Transverse colon (tissue), 4 donors: ENCODE measurements at regions not wholly inside any gene's neighbourhood (a gene's known extent, or its start where the extent isn't known, plus 50 kb on each side); places are given as distances from the start of the nearest gene placed in this dataset.
"Not testable (repeated sequence)": the region's sequence is repeated elsewhere in the genome, so short reads cannot be mapped to it uniquely, and the experiment has no call there.

Experiments
- DNase-seq: peaks from one replicate; pipeline ENCODE4 v3.0.0-alpha.2; 2019
- H3K27ac ChIP-seq, 4 donors: fragments of 200-600 bp; sonication (generic); 2 replicates each; pipeline ENCODE4 v1.5.1; 2016 to 2018; ENCODE audit warnings: inconsistent platforms in 4 of 4
- H3K27me3 ChIP-seq: fragments of 200-600 bp; sonication (generic); 2 replicates; pipeline ENCODE4 v1.5.1; 2017; ENCODE audit warnings: inconsistent platforms
- H3K36me3 ChIP-seq, 4 donors: fragments of 200-600 bp; sonication (generic); 2 replicates each; pipeline ENCODE4 v1.5.1; 2017 to 2019; ENCODE audit warnings: inconsistent platforms in 4 of 4
- H3K4me1 ChIP-seq, 4 donors: fragments of 200-600 bp; sonication (generic); 2 replicates each; pipeline ENCODE4 v1.5.1; 2017 to 2020; ENCODE audit warnings: inconsistent platforms in 4 of 4
- H3K4me3 ChIP-seq, 4 donors: fragments of 200-600 bp; sonication (generic); 1 replicate in 1 of 4; 2 replicates in 3 of 4; pipeline versions ENCODE4 v1.5.1 to v1.6.1; 2017 to 2019; ENCODE audit warnings: inconsistent platforms in 4 of 4
- H3K9me3 ChIP-seq, 2 donors: fragments of 200-600 bp; sonication (generic); 2 replicates each; pipeline ENCODE4 v1.5.1; 2017 to 2019; ENCODE audit warnings: inconsistent platforms in 2 of 2
- EP300 ChIP-seq: sonication (generic); formaldehyde crosslinking; IDR thresholded peaks from one replicate; pipeline ENCODE4 v1.6.1; 2017; ENCODE audit warnings: antibody characterized with exemption, low read depth
- POLR2A ChIP-seq: fragments of 450-650 bp; IDR thresholded peaks from one replicate; pipeline ENCODE4 v1.6.1; 2016; ENCODE audit warnings: antibody characterized with exemption, mild to moderate bottlenecking, moderate library complexity
- POLR2AphosphoS5 ChIP-seq, 3 donors: sonication (generic); formaldehyde crosslinking; IDR thresholded peaks; one replicate each; pipeline ENCODE4 v1.6.1; 2016; ENCODE audit warnings: antibody characterized with exemption in 3 of 3
- WGBS, 2 donors: methylation state at CpG; one replicate each; pipeline ENCODE4 v1.1.5; 2018; ENCODE audit warnings: low coverage in 1 of 2; 5-methylcytosine and 5-hydroxymethylcytosine counted together
- in situ Hi-C, 4 donors: fragments of 200-750 bp; cut with MboI; loops; one replicate each; pipeline versions ENCODE4 v1.15.0 to v1.15.1; 2017; ENCODE audit warnings: low sequenced_read_pairs in 3 of 4, low pct_ligation_motif_present in 1 of 4, low pct_unique_long_range_greater_than_20kb in 1 of 4
- intact Hi-C: fragments of 100-400 bp; cut with DNase I; formaldehyde crosslinking; loops from one replicate; pipeline ENCODE4 v1.15.1; 2023; ENCODE audit warnings: low total_unique reads
- TF ChIP-seq, protein P1 (sequence below), 5 experiments: fragments of 200-600 bp in 3 of 5; fragments of 450-650 bp in 2 of 5; sonication (generic) in 3 of 5; IDR thresholded peaks; 1 replicate in 2 of 5; 2 replicates in 3 of 5; pipeline ENCODE4 v1.5.1; 2016 to 2017; ENCODE audit warnings: antibody characterized with exemption in 5 of 5, inconsistent platforms in 3 of 5, mild to moderate bottlenecking in 2 of 5, moderate library complexity in 1 of 5

DNA sequence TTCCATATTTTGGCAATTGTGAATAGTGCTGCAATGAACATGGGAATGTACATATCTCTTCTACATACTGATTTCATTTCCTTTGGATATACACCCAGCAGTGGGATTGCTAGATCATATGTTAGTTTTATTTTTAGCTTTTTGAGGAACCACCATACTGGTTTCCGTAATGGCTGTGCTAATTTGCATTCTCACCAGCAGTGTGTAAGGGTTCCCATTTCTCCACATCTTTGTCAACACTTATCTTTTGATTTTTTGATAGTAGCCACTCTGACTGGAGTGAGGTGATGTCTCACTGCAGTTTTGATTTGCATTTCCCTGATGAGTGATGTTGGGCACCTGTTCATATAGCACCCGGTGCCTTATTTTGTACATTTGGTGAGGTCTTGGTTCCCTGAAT lies 519.6 kb downstream of the REEP3 start:
- Histone ChIP-seq H3K9me3 (no peaks in the 10 kb centered on the region), H3K36me3 (no peaks in the 10 kb centered on the region), H3K27me3 (no peaks in the 10 kb centered on the region), H3K4me3 (peak overlapping the region in 1 of 4 donors; percentile 33), H3K4me1 (peaks cover 0 to 24% (median 4%) of the 10 kb centered on the region in 4 donors), H3K27ac (no peak overlapping the region)
- in situ Hi-C loops (loop anchor here in 1 of 4 donors (10.0 kb wide), 1 partner anchor 334 kb away; no protein-coding TSS in a partner anchor), intact Hi-C loops (no loop called here)
- TF ChIP-seq, protein P1, sequence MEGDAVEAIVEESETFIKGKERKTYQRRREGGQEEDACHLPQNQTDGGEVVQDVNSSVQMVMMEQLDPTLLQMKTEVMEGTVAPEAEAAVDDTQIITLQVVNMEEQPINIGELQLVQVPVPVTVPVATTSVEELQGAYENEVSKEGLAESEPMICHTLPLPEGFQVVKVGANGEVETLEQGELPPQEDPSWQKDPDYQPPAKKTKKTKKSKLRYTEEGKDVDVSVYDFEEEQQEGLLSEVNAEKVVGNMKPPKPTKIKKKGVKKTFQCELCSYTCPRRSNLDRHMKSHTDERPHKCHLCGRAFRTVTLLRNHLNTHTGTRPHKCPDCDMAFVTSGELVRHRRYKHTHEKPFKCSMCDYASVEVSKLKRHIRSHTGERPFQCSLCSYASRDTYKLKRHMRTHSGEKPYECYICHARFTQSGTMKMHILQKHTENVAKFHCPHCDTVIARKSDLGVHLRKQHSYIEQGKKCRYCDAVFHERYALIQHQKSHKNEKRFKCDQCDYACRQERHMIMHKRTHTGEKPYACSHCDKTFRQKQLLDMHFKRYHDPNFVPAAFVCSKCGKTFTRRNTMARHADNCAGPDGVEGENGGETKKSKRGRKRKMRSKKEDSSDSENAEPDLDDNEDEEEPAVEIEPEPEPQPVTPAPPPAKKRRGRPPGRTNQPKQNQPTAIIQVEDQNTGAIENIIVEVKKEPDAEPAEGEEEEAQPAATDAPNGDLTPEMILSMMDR (IDR thresholded peaks at IDR 0.05), result no peak
- TF ChIP-seq EP300 (no peak), POLR2AphosphoS5 (IDR thresholded peaks at IDR 0.05) (no peak)
- DNase-seq, result no peak
- WGBS, 2 donors, result 50 to 83% methylated on average over 1 to 2 of the region's 2 CpGs

DNA sequence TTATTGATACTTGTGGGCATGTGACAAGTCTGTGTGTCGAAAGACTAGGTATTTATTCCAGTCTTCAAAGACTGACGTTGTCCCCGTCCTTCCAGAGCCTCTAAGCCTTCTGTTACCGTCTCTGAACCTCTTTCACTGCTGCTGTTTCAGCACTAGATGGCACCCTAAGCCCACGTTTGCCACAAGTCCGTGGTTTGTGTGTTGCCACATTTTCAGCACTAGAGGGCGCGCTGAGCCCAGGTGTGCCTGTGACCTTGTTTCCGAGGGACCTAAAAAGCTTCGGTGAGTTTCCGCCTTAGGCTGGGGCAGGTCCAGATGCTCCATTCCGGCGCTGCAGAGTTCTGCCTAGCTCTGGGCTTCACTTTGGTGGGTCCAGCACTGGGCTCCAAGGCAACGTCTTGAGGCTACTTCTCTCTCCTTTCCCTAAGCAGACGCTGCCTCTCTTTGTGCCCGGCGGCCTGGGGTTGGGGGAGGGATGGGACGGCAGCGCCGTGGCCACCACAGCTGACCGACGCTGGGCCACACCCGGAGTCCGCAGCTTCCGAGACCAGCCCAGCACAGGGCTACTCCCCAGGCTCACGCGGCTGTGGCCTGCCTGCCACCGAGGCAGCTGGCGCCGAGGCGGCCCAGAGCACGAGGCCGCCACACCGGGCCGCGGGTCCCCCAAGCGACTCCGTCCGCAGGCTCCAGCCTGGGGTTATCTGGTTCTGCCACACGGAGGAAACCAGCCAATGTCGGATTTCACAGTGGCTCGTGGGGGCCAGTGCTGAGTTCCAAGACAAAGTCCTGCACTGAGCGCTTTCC lies 520.2 kb downstream of the REEP3 start:
- peak overlapping the region in 2 of 4 donors; percentile 0 to 33 for H3K4me3 ChIP-seq
- peak; percentile 76 for DNase-seq
- no peaks in the 10 kb centered on the region for H3K27me3 ChIP-seq
- H3K4me1 ChIP-seq, result peaks cover 0 to 21% (median 4%) of the 10 kb centered on the region in 4 donors
- no peak overlapping the region for H3K27ac ChIP-seq
- in situ Hi-C loops, result loop anchor here in 1 of 4 donors (10.0 kb wide), 1 partner anchor 333 kb away; no protein-coding TSS in a partner anchor
- intact Hi-C loops, result no loop called here
- H3K36me3 ChIP-seq, result no peaks in the 10 kb centered on the region
- no peaks in the 10 kb centered on the region for H3K9me3 ChIP-seq
- TF ChIP-seq, protein P1 (IDR thresholded peaks at IDR 0.05), result peak; percentile 94 to 99 (median 99)
- TF ChIP-seq POLR2AphosphoS5 (IDR thresholded peaks at IDR 0.05), result no peak
- TF ChIP-seq EP300, result no peak
- 50% methylated on average over 30 of the region's 43 CpGs; no CpG with 5 or more reads in 1 of the 2 donors for WGBS, 2 donors

- H3K36me3 ChIP-seq, result no peaks in the 10 kb centered on the region
- intact Hi-C loops, result no loop called here
- H3K27me3 ChIP-seq, result no peaks in the 10 kb centered on the region
- 86% methylated on average over 19 of the region's 19 CpGs; no CpG with 5 or more reads in 1 of the 2 donors for WGBS, 2 donors
- H3K9me3 ChIP-seq, result no peaks in the 10 kb centered on the region
- no peak for DNase-seq
- no peak overlapping the region for H3K4me3 ChIP-seq
- peaks cover 0 to 15% (median 1%) of the 10 kb centered on the region in 4 donors for H3K4me1 ChIP-seq
- no peak overlapping the region for H3K27ac ChIP-seq
- in situ Hi-C loops, result loop anchor here in 1 of 4 donors (10.0 kb wide), 1 partner anchor 333 kb away; no protein-coding TSS in a partner anchor
- no peak for TF ChIP-seq POLR2AphosphoS5 (IDR thresholded peaks at IDR 0.05)
Measured at GRCh38 chr10:64041989-64042490, 520.8 kb downstream of the REEP3 start.

GRCh38 chr10:64044098-64044497 lies 522.9 kb downstream of the REEP3 start:
- Histone ChIP-seq H3K9me3 (no peaks in the 10 kb centered on the region), H3K36me3 (no peaks in the 10 kb centered on the region), H3K27ac (no peak overlapping the region), H3K27me3 (no peaks in the 10 kb centered on the region), H3K4me3 (no peak overlapping the region), H3K4me1 (peaks cover 0 to 8% (median 0%) of the 10 kb centered on the region in 4 donors)
- TF ChIP-seq POLR2A (no peak), POLR2AphosphoS5 (IDR thresholded peaks at IDR 0.05) (no peak), EP300 (no peak)
- TF ChIP-seq, protein P1 (IDR thresholded peaks at IDR 0.05), result no peak
- in situ Hi-C loops (loop anchor here in 1 of 4 donors (10.0 kb wide), 1 partner anchor 331 kb away; no protein-coding TSS in a partner anchor), intact Hi-C loops (no loop called here)
- WGBS, 2 donors, result 94 to 100% methylated on average over 2 of the region's 2 CpGs
- DNase-seq, result no peak

DNA sequence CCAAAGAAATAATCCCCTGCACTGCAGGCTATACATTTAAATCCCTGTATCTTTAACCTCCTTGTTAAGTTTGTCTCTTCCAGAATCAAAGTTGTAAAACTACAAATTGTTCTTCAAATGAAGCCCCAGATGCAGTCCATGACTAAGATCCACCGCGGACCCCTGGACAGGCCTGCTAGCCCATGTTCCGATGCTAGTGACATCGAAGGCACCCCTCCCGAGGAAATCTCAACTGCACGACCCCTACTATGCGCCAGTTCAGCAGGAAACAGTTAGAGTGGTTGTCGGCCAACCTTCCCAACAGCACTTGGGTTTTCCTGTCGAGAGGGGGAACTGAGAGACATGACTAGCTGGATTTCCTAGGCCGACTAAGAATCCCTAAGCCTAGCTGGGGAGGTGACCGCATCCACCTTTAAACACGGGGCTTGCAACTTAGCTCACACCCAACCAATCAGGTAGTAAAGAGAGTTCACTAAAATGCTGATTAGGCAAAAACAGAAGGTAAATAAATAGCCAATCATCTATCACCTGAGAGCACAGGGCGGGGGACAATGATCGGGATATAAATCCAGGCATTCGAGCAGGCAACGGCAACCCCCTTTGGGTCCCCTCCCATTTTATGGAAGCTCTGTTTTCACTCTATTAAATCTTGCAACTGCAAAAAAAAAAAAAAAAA lies 523.9 kb downstream of the REEP3 start:
- intact Hi-C loops, H3K9me3 ChIP-seq, H3K27me3 ChIP-seq, DNase-seq, H3K4me3 ChIP-seq, H3K4me1 ChIP-seq, H3K27ac ChIP-seq, H3K36me3 ChIP-seq: not testable (repeated sequence)
- 80 to 96% methylated on average over 5 to 16 of the region's 16 CpGs for WGBS, 2 donors
- in situ Hi-C loops, result loop anchor here in 1 of 4 donors (10.0 kb wide), 1 partner anchor 330 kb away; no protein-coding TSS in a partner anchor
